ENCODE measurements at regions not wholly inside any gene's neighbourhood (a gene's known extent, or its start where the extent isn't known, plus 50 kb on each side); places are given as distances from the start of the nearest gene placed in this dataset.
"Not testable (repeated sequence)": the region's sequence is repeated elsewhere in the genome, so short reads cannot be mapped to it uniquely, and the experiment has no call there.

GRCh38 chr3:3992312-3992874 is 193.2 kb downstream of the LRRN1 start:
- H3K9me3 ChIP-seq (ENCODE audit: low read length): no peaks in the 10 kb centered on the region
- H3K4me3 ChIP-seq (ENCODE audit: low read length): no peak overlapping the region
- no peak overlapping the region for H3K9ac ChIP-seq (ENCODE audit: low read length)
- H3K27me3 ChIP-seq (ENCODE audit: insufficient read depth, low read depth, low read length): no peaks in the 10 kb centered on the region
- H4K20me1 ChIP-seq (ENCODE audit: insufficient read depth): no peaks in the 10 kb centered on the region
- no peaks in the 10 kb centered on the region for H3K79me2 ChIP-seq (replicated peaks; ENCODE audit: insufficient read depth, low read length)
- H2AFZ ChIP-seq (ENCODE audit: low read depth, low read length): no peak overlapping the region
- H3K4me2 ChIP-seq (ENCODE audit: low read length): no peak overlapping the region
- H3F3A ChIP-seq (ENCODE audit: insufficient read depth, low read length, poor library complexity, severe bottlenecking): no peaks in the 10 kb centered on the region
- H3K36me3 ChIP-seq (ENCODE audit: insufficient read depth, low read length): no peaks in the 10 kb centered on the region
- H3K27ac ChIP-seq (ENCODE audit: low read length): no peak overlapping the region
- H3K9me2 ChIP-seq (ENCODE audit: insufficient read depth, low read length): no peaks in the 10 kb centered on the region
- TF ChIP-seq EP300 (conservative IDR thresholded peaks at IDR 0.05; ENCODE audit: poor library complexity, severe bottlenecking): no peak
- TF ChIP-seq TAF1 (IDR thresholded peaks at IDR 0.05; ENCODE audit: low read depth): no peak
- no peak for TF ChIP-seq POLR2AphosphoS5 (IDR thresholded peaks at IDR 0.05)
- TF ChIP-seq EZH2 (IDR thresholded peaks at IDR 0.05; ENCODE audit: borderline replicate concordance, insufficient read depth, low read length, poor library complexity, severe bottlenecking): no peak
- no peak for TF ChIP-seq SMC3 (conservative IDR thresholded peaks at IDR 0.05; ENCODE audit: poor library complexity)

- Histone ChIP-seq H3K9me2 (ENCODE audit: insufficient read depth, low read length) (no peaks in the 10 kb centered on the region), H4K20me1 (ENCODE audit: insufficient read depth) (no peaks in the 10 kb centered on the region), H3K4me2 (ENCODE audit: low read length) (no peak overlapping the region), H3K9me3 (ENCODE audit: low read length) (no peaks in the 10 kb centered on the region), H3K79me2 (replicated peaks; ENCODE audit: insufficient read depth, low read length) (no peaks in the 10 kb centered on the region), H2AFZ (ENCODE audit: low read depth, low read length) (no peak overlapping the region), H3K9ac (ENCODE audit: low read length) (no peak overlapping the region), H3K27me3 (ENCODE audit: insufficient read depth, low read depth, low read length) (no peaks in the 10 kb centered on the region), H3K27ac (ENCODE audit: low read length) (no peak overlapping the region), H3F3A (ENCODE audit: insufficient read depth, low read length, poor library complexity, severe bottlenecking) (no peaks in the 10 kb centered on the region), H3K36me3 (ENCODE audit: insufficient read depth, low read length) (no peaks in the 10 kb centered on the region), H3K4me3 (ENCODE audit: low read length) (no peak overlapping the region)
- TF ChIP-seq REST (IDR thresholded peaks at IDR 0.05; ENCODE audit: borderline replicate concordance) (no peak), RAD21 (conservative IDR thresholded peaks at IDR 0.05) (peak; percentile 32), EP300 (conservative IDR thresholded peaks at IDR 0.05; ENCODE audit: poor library complexity, severe bottlenecking) (no peak), POLR2AphosphoS5 (IDR thresholded peaks at IDR 0.05) (no peak), CTCF (IDR thresholded peaks at IDR 0.05; ENCODE audit: poor library complexity, severe bottlenecking) (peak; percentile 46), TAF1 (IDR thresholded peaks at IDR 0.05; ENCODE audit: low read depth) (no peak), MXI1 (conservative IDR thresholded peaks at IDR 0.05; ENCODE audit: poor library complexity, severe bottlenecking) (no peak), EZH2 (IDR thresholded peaks at IDR 0.05; ENCODE audit: borderline replicate concordance, insufficient read depth, low read length, poor library complexity, severe bottlenecking) (no peak), SMC3 (conservative IDR thresholded peaks at IDR 0.05; ENCODE audit: poor library complexity) (peak; percentile 53)
Observed at GRCh38 chr3:3998140-3998922, 199.1 kb downstream of the LRRN1 start.

GRCh38 chr3:3999340-3999739 is 200.1 kb downstream of the LRRN1 start:
- not testable (repeated sequence) for H3K9me3 ChIP-seq (ENCODE audit: low read length); H3K9ac ChIP-seq (ENCODE audit: low read length); H3K36me3 ChIP-seq (ENCODE audit: insufficient read depth, low read length); H3K79me2 ChIP-seq (replicated peaks; ENCODE audit: insufficient read depth, low read length); H4K20me1 ChIP-seq (ENCODE audit: insufficient read depth); H3K27me3 ChIP-seq (ENCODE audit: insufficient read depth, low read depth, low read length); H3K4me3 ChIP-seq (ENCODE audit: low read length); H3K4me2 ChIP-seq (ENCODE audit: low read length); H3K27ac ChIP-seq (ENCODE audit: low read length); H3K9me2 ChIP-seq (ENCODE audit: insufficient read depth, low read length); H3F3A ChIP-seq (ENCODE audit: insufficient read depth, low read length, poor library complexity, severe bottlenecking); H2AFZ ChIP-seq (ENCODE audit: low read depth, low read length)

All from neural cell (in vitro differentiated cells).